Thyroid gland (tissue), 4 donors: ENCODE measurements at regions not wholly inside any gene's neighbourhood (a gene's known extent, or its start where the extent isn't known, plus 50 kb on each side); places are given as distances from the start of the nearest gene placed in this dataset.

Experiments
- CTCF ChIP-seq, 6 experiments: fragments of 200-600 bp in 3 of 6; fragments of 450-650 bp in 3 of 6; sonication (generic) in 3 of 6; IDR thresholded peaks; one replicate each; pipeline ENCODE4 v1.5.1; 2016 to 2019; ENCODE audit warnings: antibody characterized with exemption in 6 of 6, mild to moderate bottlenecking in 2 of 6, inconsistent platforms in 1 of 6, moderate library complexity in 1 of 6
- POLR2A ChIP-seq, 2 donors: fragments of 450-650 bp; IDR thresholded peaks; one replicate each; pipeline ENCODE4 v1.6.1; 2017; ENCODE audit warnings: antibody characterized with exemption in 2 of 2, mild to moderate bottlenecking in 2 of 2, moderate library complexity in 1 of 2

GRCh38 chr16:35730251-35730650 lies 2270.8 kb downstream of the TP53TG3F start:
- TF ChIP-seq POLR2A (IDR thresholded peaks at IDR 0.05) (no peak), CTCF (IDR thresholded peaks at IDR 0.05) (no peak)
